NCI-H2107 (cell line): ENCODE measurements at regions not wholly inside any gene's neighbourhood (a gene's known extent, or its start where the extent isn't known, plus 50 kb on each side); places are given as distances from the start of the nearest gene placed in this dataset.
"Not testable (repeated sequence)": the region's sequence is repeated elsewhere in the genome, so short reads cannot be mapped to it uniquely, and the experiment has no call there.

ENCODE experiments used
- DNase-seq: peaks from one replicate; lab custom pipeline; 2025; lab: John Stamatoyannopoulos, UW

- DNase-seq: no peak
Observed at GRCh38 chr1:60541831-60542532, 468.4 kb upstream of the C1orf87 start.

- no peak for DNase-seq
Observed at GRCh38 chr1:60540141-60540540, 466.6 kb upstream of the C1orf87 start.

GRCh38 chr1:60535713-60536112 is 462.1 kb upstream of the C1orf87 start:
- no peak for DNase-seq

GRCh38 chr1:60527567-60527966 is 454.0 kb upstream of the C1orf87 start:
- DNase-seq: no peak

GRCh38 chr1:60516996-60517395 is 443.4 kb upstream of the C1orf87 start:
- DNase-seq: no peak

- DNase-seq: no peak
Observed at GRCh38 chr1:60510162-60510561, 436.6 kb upstream of the C1orf87 start.

- DNase-seq: no peak
Observed at GRCh38 chr1:60504206-60504840, 430.8 kb upstream of the C1orf87 start.

- no peak for DNase-seq
Observed at GRCh38 chr1:60503266-60503925, 429.8 kb upstream of the C1orf87 start.

GRCh38 chr1:60502506-60502905 is 428.9 kb upstream of the C1orf87 start:
- DNase-seq: no peak

GRCh38 chr1:60489916-60490480 is 416.4 kb upstream of the C1orf87 start:
- DNase-seq: not testable (repeated sequence)

- DNase-seq: no peak
Observed at GRCh38 chr1:60488847-60489246, 415.3 kb upstream of the C1orf87 start.

- DNase-seq: no peak
Observed at GRCh38 chr1:60487565-60488345, 414.2 kb upstream of the C1orf87 start.

GRCh38 chr1:60483509-60483908 is 409.9 kb upstream of the C1orf87 start:
- DNase-seq: no peak

GRCh38 chr1:60470246-60470645 is 396.7 kb upstream of the C1orf87 start:
- no peak for DNase-seq

GRCh38 chr1:60463786-60464185 is 390.2 kb upstream of the C1orf87 start:
- no peak for DNase-seq

GRCh38 chr1:60463146-60463545 is 389.6 kb upstream of the C1orf87 start:
- no peak for DNase-seq

GRCh38 chr1:60461925-60462595 is 388.5 kb upstream of the C1orf87 start:
- no peak for DNase-seq

GRCh38 chr1:60458111-60458510 is 384.5 kb upstream of the C1orf87 start:
- no peak for DNase-seq

GRCh38 chr1:60449876-60450275 is 376.3 kb upstream of the C1orf87 start:
- no peak for DNase-seq

- DNase-seq: no peak
Observed at GRCh38 chr1:60448850-60449249, 375.3 kb upstream of the C1orf87 start.

GRCh38 chr1:60444680-60445079 is 371.1 kb upstream of the C1orf87 start:
- DNase-seq: no peak

GRCh38 chr1:60436186-60436585 is 362.6 kb upstream of the C1orf87 start:
- DNase-seq: no peak
